Nephron progenitor cell (in vitro differentiated cells): ENCODE measurements at regions not wholly inside any gene's neighbourhood (a gene's known extent, or its start where the extent isn't known, plus 50 kb on each side); places are given as distances from the start of the nearest gene placed in this dataset.
"Not testable (repeated sequence)": the region's sequence is repeated elsewhere in the genome, so short reads cannot be mapped to it uniquely, and the experiment has no call there.

Experiments used
- DNase-seq: peaks from one replicate; pipeline ENCODE4 v3.0.0; 2021
- H3K27ac Mint-ChIP-seq: 2 replicates; pipeline ENCODE4 v1.8.0; 2021; ENCODE audit warnings: mild to moderate bottlenecking, moderate library complexity, mixed read lengths
- H3K27me3 Mint-ChIP-seq: 2 replicates; pipeline ENCODE4 v1.8.0; 2021; ENCODE audit warnings: mild to moderate bottlenecking, low read depth, mixed read lengths; ENCODE audit not compliant: poor library complexity
- H3K36me3 Mint-ChIP-seq: 2 replicates; pipeline ENCODE4 v1.8.0; 2021; ENCODE audit warnings: low read depth, mixed read lengths
- H3K4me1 Mint-ChIP-seq: 2 replicates; pipeline ENCODE4 v1.8.0; 2021; ENCODE audit warnings: mixed read lengths
- H3K4me3 Mint-ChIP-seq: 2 replicates; pipeline ENCODE4 v1.8.0; 2021; ENCODE audit warnings: mild to moderate bottlenecking, moderate library complexity, mixed read lengths
- H3K9me3 Mint-ChIP-seq: 2 replicates; pipeline ENCODE4 v1.8.0; 2021; ENCODE audit warnings: mild to moderate bottlenecking, moderate library complexity, mixed read lengths
- TF ChIP-seq, protein P1 (sequence below): fragments of 200-600 bp; sonication (generic); IDR thresholded peaks from 2 replicates; pipeline ENCODE4 v1.5.0; 2021; ENCODE audit warnings: antibody characterized with exemption

DNA sequence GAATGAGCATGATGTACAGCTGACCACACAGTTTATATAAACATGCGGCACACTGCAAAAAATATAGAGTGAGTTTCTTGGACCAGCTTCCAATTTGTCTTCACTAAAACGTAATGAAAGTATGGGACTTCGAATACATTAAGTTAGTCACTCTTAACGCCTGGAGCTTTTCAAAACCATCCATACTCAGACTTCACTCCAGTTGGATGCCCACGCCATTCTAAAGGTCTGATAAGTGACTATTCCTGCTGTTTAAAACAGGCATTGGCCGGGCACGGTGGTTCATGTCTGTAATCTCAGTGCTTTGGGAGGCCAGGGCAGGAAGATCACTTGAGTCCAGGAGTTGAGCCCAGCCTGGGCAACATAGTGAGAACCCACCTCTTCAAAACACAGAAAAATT, 84.6 kb downstream of the MYL12B start:
- Mint-ChIP-seq H3K27me3 (peaks cover 6% of the 10 kb centered on the region), H3K27ac (no peak overlapping the region), H3K36me3 (no peaks in the 10 kb centered on the region), H3K4me1 (peaks cover 14% of the 10 kb centered on the region), H3K4me3 (no peak overlapping the region), H3K9me3 (peaks cover 5% of the 10 kb centered on the region)
- TF ChIP-seq, protein P1, sequence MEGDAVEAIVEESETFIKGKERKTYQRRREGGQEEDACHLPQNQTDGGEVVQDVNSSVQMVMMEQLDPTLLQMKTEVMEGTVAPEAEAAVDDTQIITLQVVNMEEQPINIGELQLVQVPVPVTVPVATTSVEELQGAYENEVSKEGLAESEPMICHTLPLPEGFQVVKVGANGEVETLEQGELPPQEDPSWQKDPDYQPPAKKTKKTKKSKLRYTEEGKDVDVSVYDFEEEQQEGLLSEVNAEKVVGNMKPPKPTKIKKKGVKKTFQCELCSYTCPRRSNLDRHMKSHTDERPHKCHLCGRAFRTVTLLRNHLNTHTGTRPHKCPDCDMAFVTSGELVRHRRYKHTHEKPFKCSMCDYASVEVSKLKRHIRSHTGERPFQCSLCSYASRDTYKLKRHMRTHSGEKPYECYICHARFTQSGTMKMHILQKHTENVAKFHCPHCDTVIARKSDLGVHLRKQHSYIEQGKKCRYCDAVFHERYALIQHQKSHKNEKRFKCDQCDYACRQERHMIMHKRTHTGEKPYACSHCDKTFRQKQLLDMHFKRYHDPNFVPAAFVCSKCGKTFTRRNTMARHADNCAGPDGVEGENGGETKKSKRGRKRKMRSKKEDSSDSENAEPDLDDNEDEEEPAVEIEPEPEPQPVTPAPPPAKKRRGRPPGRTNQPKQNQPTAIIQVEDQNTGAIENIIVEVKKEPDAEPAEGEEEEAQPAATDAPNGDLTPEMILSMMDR, result no peak
- no peak for DNase-seq

DNA sequence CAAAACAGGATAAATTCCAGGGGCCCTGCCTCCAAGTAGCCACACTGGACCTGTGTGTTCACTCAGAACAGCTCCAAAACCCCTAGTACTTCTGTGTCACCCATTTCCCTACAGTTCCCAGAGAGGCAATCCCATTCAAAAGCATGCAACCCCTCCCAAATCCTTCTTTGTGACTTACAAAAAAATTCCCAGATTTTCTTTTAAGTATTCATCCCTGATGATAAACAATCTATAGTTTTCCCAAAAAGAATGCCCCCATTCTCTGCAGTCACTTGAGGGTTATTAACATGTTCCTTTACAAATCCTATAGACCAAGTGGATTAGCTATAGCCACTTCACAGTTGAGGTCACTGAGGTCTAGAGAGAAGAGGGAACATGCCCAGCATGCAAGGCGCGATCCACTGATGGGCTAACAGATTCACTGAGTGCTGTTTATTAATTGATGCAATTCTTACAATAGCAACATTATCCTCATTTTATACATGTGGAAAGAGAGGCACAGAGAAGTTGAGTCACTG, 85.4 kb downstream of the MYL12B start:
- H3K36me3 Mint-ChIP-seq, result no peaks in the 10 kb centered on the region
- H3K4me1 Mint-ChIP-seq, result peaks cover 15% of the 10 kb centered on the region
- peaks cover 3% of the 10 kb centered on the region for H3K9me3 Mint-ChIP-seq
- no peak overlapping the region for H3K27ac Mint-ChIP-seq
- peaks cover 6% of the 10 kb centered on the region for H3K27me3 Mint-ChIP-seq
- no peak overlapping the region for H3K4me3 Mint-ChIP-seq
- no peak for DNase-seq
- TF ChIP-seq, protein P1, result no peak

DNA sequence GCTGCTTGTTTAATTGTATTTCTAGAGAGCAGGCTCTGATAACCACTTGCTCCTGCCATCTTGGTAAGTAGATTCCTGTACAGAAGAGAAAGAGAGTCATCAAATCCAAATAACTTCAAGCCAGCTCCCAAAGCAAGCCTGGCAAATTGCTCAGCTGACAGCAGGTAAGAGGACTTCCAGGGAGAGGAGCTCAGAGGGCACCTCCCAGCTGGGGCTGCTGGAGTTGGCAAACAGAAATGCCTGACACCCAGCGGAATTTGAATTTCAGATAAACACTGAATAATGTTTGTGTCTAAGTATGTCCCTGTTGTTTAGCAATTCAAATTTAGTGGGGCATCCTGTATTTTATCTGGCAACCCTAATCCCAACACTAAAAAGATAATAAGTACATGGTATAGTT, 86.2 kb downstream of the MYL12B start:
- H3K4me1 Mint-ChIP-seq, result peaks cover 18% of the 10 kb centered on the region
- DNase-seq, result no peak
- H3K4me3 Mint-ChIP-seq, result no peak overlapping the region
- H3K27ac Mint-ChIP-seq, result no peak overlapping the region
- no peaks in the 10 kb centered on the region for H3K9me3 Mint-ChIP-seq
- TF ChIP-seq, protein P1, result no peak
- H3K27me3 Mint-ChIP-seq, result peaks cover 6% of the 10 kb centered on the region
- no peaks in the 10 kb centered on the region for H3K36me3 Mint-ChIP-seq

DNA sequence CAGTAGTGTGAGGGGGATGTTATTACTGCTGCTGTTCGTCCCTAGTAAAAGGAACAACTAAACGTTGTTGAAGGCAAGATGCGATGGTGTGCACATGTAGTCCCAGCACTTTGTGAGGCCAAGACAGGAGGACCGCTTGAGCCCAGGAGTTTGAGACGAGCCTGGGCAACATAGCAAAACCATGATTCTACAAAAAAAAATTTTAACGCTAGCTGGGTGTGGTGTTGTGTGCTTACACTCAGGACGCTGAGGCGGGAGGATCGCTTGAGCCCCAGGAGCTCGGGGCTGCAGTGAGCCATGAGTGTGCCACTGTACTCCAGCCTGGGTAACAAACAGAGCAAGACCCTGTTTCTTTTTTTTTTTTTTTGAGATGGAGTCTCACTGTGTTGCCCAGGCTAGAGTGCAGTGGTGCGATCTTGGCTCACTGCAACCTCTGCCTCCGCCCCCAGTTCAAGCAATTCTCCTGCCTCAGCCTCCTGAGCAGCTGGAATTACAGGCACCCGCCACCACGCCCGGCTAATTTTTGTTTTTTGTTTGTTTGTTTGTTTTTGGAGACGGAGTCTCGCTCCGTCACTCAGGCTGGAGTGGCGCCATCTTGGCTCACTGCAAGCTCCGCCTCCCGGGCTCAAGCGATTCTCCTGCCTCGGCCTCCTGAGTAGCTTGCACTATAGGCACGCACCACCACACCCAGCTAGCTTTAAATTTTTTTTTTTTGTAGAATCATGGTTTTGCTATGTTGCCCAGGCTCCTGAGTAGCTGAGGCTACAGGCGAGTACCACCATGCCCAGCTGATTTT, 87.3 kb downstream of the MYL12B start:
- peak overlapping the region; percentile 74 for H3K27ac Mint-ChIP-seq
- H3K27me3 Mint-ChIP-seq, H3K4me3 Mint-ChIP-seq, H3K36me3 Mint-ChIP-seq, H3K9me3 Mint-ChIP-seq, DNase-seq: not testable (repeated sequence)
- H3K4me1 Mint-ChIP-seq, result peaks cover 18% of the 10 kb centered on the region

DNA sequence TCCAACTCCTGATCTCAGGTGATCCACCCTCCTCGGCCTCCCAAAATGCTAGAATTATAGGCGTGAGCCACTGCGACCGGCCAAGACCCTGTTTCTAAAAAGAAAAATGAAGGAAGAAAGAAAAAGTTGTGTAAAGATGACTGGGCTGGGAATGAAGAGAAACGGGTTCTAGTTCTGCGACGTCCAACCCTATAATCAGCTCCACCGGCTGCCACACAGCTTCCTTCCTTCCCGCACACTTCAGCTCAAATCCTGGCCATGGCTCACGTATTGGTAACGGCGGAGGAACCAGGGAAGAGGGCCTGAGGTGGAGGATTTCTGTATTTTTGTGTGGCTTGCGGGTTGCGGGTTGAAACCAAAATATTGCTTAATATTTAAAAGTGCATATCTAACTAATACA, 88.1 kb downstream of the MYL12B start:
- no peak overlapping the region for H3K4me3 Mint-ChIP-seq
- DNase-seq, result no peak
- H3K36me3 Mint-ChIP-seq, result no peaks in the 10 kb centered on the region
- H3K9me3 Mint-ChIP-seq, result no peaks in the 10 kb centered on the region
- H3K4me1 Mint-ChIP-seq, result peaks cover 18% of the 10 kb centered on the region
- TF ChIP-seq, protein P1, result no peak
- H3K27me3 Mint-ChIP-seq, result peaks cover 6% of the 10 kb centered on the region
- H3K27ac Mint-ChIP-seq, result no peak overlapping the region

DNA sequence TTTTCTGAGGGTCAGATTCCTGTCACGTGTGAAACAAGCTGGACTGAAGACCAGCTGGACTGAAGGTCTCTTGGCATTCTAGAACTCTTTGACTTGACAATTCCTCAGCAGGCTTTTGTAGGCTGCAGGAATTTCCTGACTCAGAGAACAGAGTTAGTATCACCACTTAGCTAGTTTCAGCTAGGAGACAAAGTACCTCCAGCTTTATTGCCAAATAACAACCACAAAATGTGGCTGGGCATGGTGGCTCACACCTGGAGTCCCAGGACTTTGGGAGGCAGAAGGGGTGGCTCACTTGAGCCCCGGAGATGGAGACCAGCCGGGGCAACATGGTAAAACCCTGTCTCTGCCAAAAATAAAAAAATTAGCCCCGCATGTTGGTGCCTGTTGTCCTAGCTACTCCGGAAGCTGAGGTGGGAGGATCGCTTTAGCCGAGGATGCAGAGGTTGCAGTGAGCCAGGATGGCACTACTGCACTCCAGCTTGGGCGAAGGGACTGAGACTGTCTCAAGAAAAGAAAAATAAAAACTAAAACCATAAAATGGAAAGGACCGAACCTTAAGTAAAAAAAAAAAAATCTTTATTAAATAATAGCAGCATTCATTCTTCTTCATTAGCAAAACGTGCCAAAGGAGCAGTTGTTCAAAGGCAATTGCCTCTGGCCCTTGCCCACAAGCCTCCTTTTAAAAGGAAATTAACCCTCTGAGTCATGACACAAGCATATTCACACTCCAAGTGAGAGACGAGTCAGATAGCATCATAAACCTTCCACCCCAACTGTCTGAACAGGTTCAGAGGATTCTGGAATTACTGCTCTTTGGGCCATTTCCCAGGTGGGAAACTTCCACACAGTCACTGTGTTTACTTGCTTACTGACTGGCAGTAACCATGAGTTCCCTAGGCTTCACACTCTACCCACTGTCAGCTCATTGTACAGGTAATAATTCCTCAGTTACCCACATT, 88.9 kb downstream of the MYL12B start:
- Mint-ChIP-seq H3K27ac (no peak overlapping the region), H3K4me1 (peaks cover 18% of the 10 kb centered on the region), H3K27me3 (peaks cover 6% of the 10 kb centered on the region), H3K36me3 (no peaks in the 10 kb centered on the region), H3K4me3 (no peak overlapping the region), H3K9me3 (no peaks in the 10 kb centered on the region)
- TF ChIP-seq, protein P1, result no peak
- no peak for DNase-seq
